Stomach (tissue), 8 donors: ENCODE measurements at regions not wholly inside any gene's neighbourhood (a gene's known extent, or its start where the extent isn't known, plus 50 kb on each side); places are given as distances from the start of the nearest gene placed in this dataset.

Experiments
- DNase-seq, 2 donors: peaks; one replicate each; pipeline versions ENCODE4 v3.0.0 to v3.0.0-alpha.2; 2013 to 2019
- H3K27ac ChIP-seq, 5 donors: fragments of 200-600 bp in 4 of 5; sonication (generic) in 4 of 5; one replicate each; pipeline ENCODE4 v1.5.1; 2013 to 2019; ENCODE audit warnings: mild to moderate bottlenecking in 1 of 5, moderate library complexity in 1 of 5
- H3K27me3 ChIP-seq, 3 donors: fragments of 200-600 bp; sonication (generic); one replicate each; pipeline ENCODE4 v1.5.1; 2017 to 2019; ENCODE audit warnings: mixed run types in 1 of 3
- H3K36me3 ChIP-seq, 4 donors: fragments of 200-600 bp; sonication (generic); 1 replicate in 3 of 4; 2 replicates in 1 of 4; pipeline ENCODE4 v1.5.1; 2016 to 2019
- H3K4me1 ChIP-seq, 4 donors: fragments of 200-600 bp; sonication (generic); one replicate each; pipeline ENCODE4 v1.5.1; 2016 to 2019
- H3K4me3 ChIP-seq, 4 donors: fragments of 200-600 bp; sonication (generic) in 3 of 4; one replicate each; pipeline ENCODE4 v1.5.1; 2016 to 2019; ENCODE audit warnings: mild to moderate bottlenecking in 1 of 4
- H3K9me3 ChIP-seq, 4 donors: fragments of 200-600 bp; sonication (generic); one replicate each; pipeline ENCODE4 v1.5.1; 2016 to 2019
- CTCF ChIP-seq, 7 experiments: fragments of 450-650 bp in 4 of 7; fragments of 200-600 bp in 3 of 7; sonication (generic) in 3 of 7; IDR thresholded peaks; one replicate each; pipeline ENCODE4 v1.5.1; 2016 to 2019; ENCODE audit warnings: antibody characterized with exemption in 7 of 7, control low read depth in 2 of 7, mild to moderate bottlenecking in 1 of 7
- EP300 ChIP-seq: sonication (generic); formaldehyde crosslinking; IDR thresholded peaks from one replicate; pipeline ENCODE4 v1.6.1; 2017; ENCODE audit warnings: antibody characterized with exemption
- POLR2A ChIP-seq, 4 donors: fragments of 450-650 bp; IDR thresholded peaks; one replicate each; pipeline ENCODE4 v1.6.1; 2016; ENCODE audit warnings: antibody characterized with exemption in 4 of 4, control low read depth in 2 of 4, mild to moderate bottlenecking in 1 of 4, moderate library complexity in 1 of 4
- POLR2AphosphoS5 ChIP-seq, 3 donors: sonication (generic); formaldehyde crosslinking; IDR thresholded peaks; one replicate each; pipeline ENCODE4 v1.6.1; 2016; ENCODE audit warnings: antibody characterized with exemption in 3 of 3
- WGBS, 5 donors: extraction: QIAGEN DNeasy Blood & Tissue Kit in 3 of 5; methylation state at CpG; one replicate each; pipeline versions ENCODE4 v1.1.5 to v1.1.7; 2013 to 2018; 5-methylcytosine and 5-hydroxymethylcytosine counted together
- intact Hi-C: fragments of 100-400 bp; cut with DNase I; formaldehyde crosslinking; loops from one replicate; pipeline ENCODE4 v1.15.1; 2023; ENCODE audit warnings: low total_unique reads
- donor health status: healthy with polysubstance abuse.
- donor health status: Bipolar disorder and iron deficiency.
- donor health status: healthy.

GRCh38 chr3:104935613-104936012 is 431.1 kb upstream of the ALCAM start:
- Histone ChIP-seq H3K4me1 (no peaks in the 10 kb centered on the region), H3K4me3 (no peak overlapping the region), H3K9me3 (no peaks in the 10 kb centered on the region), H3K27me3 (no peaks in the 10 kb centered on the region), H3K27ac (no peak overlapping the region), H3K36me3 (no peaks in the 10 kb centered on the region)
- intact Hi-C loops: no loop called here
- DNase-seq: no peak
- TF ChIP-seq EP300 (no peak), POLR2A (IDR thresholded peaks at IDR 0.05) (no peak), POLR2AphosphoS5 (IDR thresholded peaks at IDR 0.05) (no peak), CTCF (IDR thresholded peaks at IDR 0.05) (no peak)

- no peak for DNase-seq
- intact Hi-C loops: no loop called here
- no peaks in the 10 kb centered on the region for H3K36me3 ChIP-seq
- H3K27ac ChIP-seq: no peak overlapping the region
- H3K27me3 ChIP-seq: no peaks in the 10 kb centered on the region
- no peaks in the 10 kb centered on the region for H3K4me1 ChIP-seq
- H3K4me3 ChIP-seq: no peak overlapping the region
- TF ChIP-seq POLR2AphosphoS5 (IDR thresholded peaks at IDR 0.05) (no peak), POLR2A (IDR thresholded peaks at IDR 0.05) (no peak), EP300 (no peak), CTCF (IDR thresholded peaks at IDR 0.05) (no peak)
- 50 to 76% (median 61%) methylated on average over 1 of the region's 1 CpG for WGBS, 5 donors
- H3K9me3 ChIP-seq: no peaks in the 10 kb centered on the region
Measured at GRCh38 chr3:104939196-104939595, 427.5 kb upstream of the ALCAM start.

- DNase-seq: no peak
- H3K36me3 ChIP-seq: no peaks in the 10 kb centered on the region
- H3K9me3 ChIP-seq: no peaks in the 10 kb centered on the region
- no peak overlapping the region for H3K27ac ChIP-seq
- intact Hi-C loops: no loop called here
- no peak overlapping the region for H3K4me3 ChIP-seq
- H3K4me1 ChIP-seq: no peaks in the 10 kb centered on the region
- WGBS, 5 donors: 84 to 90% (median 87%) methylated on average over 1 of the region's 1 CpG
- H3K27me3 ChIP-seq: no peaks in the 10 kb centered on the region
- TF ChIP-seq POLR2AphosphoS5 (IDR thresholded peaks at IDR 0.05): no peak
- TF ChIP-seq EP300: no peak
- no peak for TF ChIP-seq CTCF (IDR thresholded peaks at IDR 0.05)
- no peak for TF ChIP-seq POLR2A (IDR thresholded peaks at IDR 0.05)
Measured at GRCh38 chr3:104941785-104942184, 424.9 kb upstream of the ALCAM start.

GRCh38 chr3:104943974-104944373 is 422.7 kb upstream of the ALCAM start:
- Histone ChIP-seq H3K9me3 (no peaks in the 10 kb centered on the region), H3K4me1 (no peaks in the 10 kb centered on the region), H3K4me3 (no peak overlapping the region), H3K36me3 (no peaks in the 10 kb centered on the region), H3K27ac (no peak overlapping the region), H3K27me3 (no peaks in the 10 kb centered on the region)
- no peak for DNase-seq
- 48 to 64% (median 59%) methylated on average over 1 of the region's 1 CpG for WGBS, 5 donors
- no peak for TF ChIP-seq POLR2AphosphoS5 (IDR thresholded peaks at IDR 0.05)
- TF ChIP-seq POLR2A (IDR thresholded peaks at IDR 0.05): no peak
- no peak for TF ChIP-seq CTCF (IDR thresholded peaks at IDR 0.05)
- no peak for TF ChIP-seq EP300
- intact Hi-C loops: no loop called here
